HepG2 (cell line): ENCODE measurements at regions not wholly inside any gene's neighbourhood (a gene's known extent, or its start where the extent isn't known, plus 50 kb on each side); places are given as distances from the start of the nearest gene placed in this dataset.

Experiments
- ATAC-seq: fragments of 200-7000 bp; cut with Tn5 transposase; 3 replicates; pipeline ENCODE4 v1.9.1; 2020; ENCODE audit warnings: mild to moderate bottlenecking, moderate library complexity
- BruUV-seq: library from RNA; stranded (reverse); fragments of 400-500 nt; replicated peaks from 2 replicates; lab custom pipeline; 2021; lab: Mats Ljungman, UMichigan
- CTCF ChIA-PET: fragments of 300-600 bp; formaldehyde crosslinking; extraction: SDS; loops from one replicate; lab custom pipeline; 2021; ENCODE audit warnings: low total read pairs, inconsistent platforms, low intra/inter-chr PET ratio; lab: Yijun Ruan, JAX
- POLR2A ChIA-PET: fragments of 350-600 bp; sonication (Branson Sonifier 250); formaldehyde crosslinking; loops from one replicate; lab custom pipeline; 2020; ENCODE audit warnings: antibody characterized with exemption, inconsistent platforms; lab: Yijun Ruan, JAX
- DNase-seq: peaks from one replicate; pipeline ENCODE4 v3.0.0-alpha.2; 2015; ENCODE audit warnings: low spot score
- FAIRE-seq: peaks from 3 replicates; lab custom pipeline; 2011; peaks lifted over from hg19 to GRCh38; lab: Jason Lieb, UNC
- H2AFZ ChIP-seq: one replicate; pipeline ENCODE4 v1.6.1; 2011; ENCODE audit warnings: low read length, inconsistent platforms
- H3K27ac ChIP-seq: fragments of 300-600 bp; 3 replicates; pipeline ENCODE4 v1.8.0; 2011; ENCODE audit warnings: mixed run types, mild to moderate bottlenecking, mixed read lengths, low read length, inconsistent platforms; ENCODE audit not compliant: insufficient read depth; ENCODE audit errors: extremely low read length
- H3K27me3 ChIP-seq, 2 experiments: fragments of 200-600 bp in 1 of 2; 2 replicates in 1 of 2; 3 replicates in 1 of 2; pipeline versions ENCODE4 v1.6.0 to v1.8.0; 2011; ENCODE audit warnings: low read length in 2 of 2, mild to moderate bottlenecking in 2 of 2, moderate library complexity in 2 of 2, inconsistent platforms in 1 of 2; ENCODE audit not compliant: insufficient read depth in 2 of 2, control insufficient read depth in 1 of 2
- H3K36me3 ChIP-seq, 2 experiments: fragments of 200-600 bp in 1 of 2; replicated peaks in 1 of 2; 2 replicates in 1 of 2; 3 replicates in 1 of 2; pipeline versions ENCODE4 v1.5.1 to v1.8.0; 2011; ENCODE audit warnings: low read length in 2 of 2, inconsistent platforms in 1 of 2; ENCODE audit not compliant: insufficient read depth in 2 of 2, control insufficient read depth in 1 of 2
- H3K4me1 ChIP-seq: 2 replicates; pipeline ENCODE4 v1.5.1; 2012; ENCODE audit warnings: low read length, inconsistent platforms; ENCODE audit not compliant: insufficient read depth
- H3K4me2 ChIP-seq: 2 replicates; pipeline ENCODE4 v1.6.0; 2011; ENCODE audit warnings: low read depth, low read length, inconsistent platforms
- H3K4me3 ChIP-seq, 3 experiments: fragments of 200-600 bp in 1 of 3; sonication (generic), shearing (Covaris generic) in 1 of 3; replicated peaks in 1 of 3; 2 replicates each; pipeline ENCODE4 v1.5.1; 2011 to 2016; ENCODE audit warnings: low read length in 3 of 3, inconsistent platforms in 2 of 3, low read depth in 2 of 3, mild to moderate bottlenecking in 2 of 3, control low read depth in 1 of 3, mixed read lengths in 1 of 3; ENCODE audit not compliant: insufficient read depth in 1 of 3
- H3K79me2 ChIP-seq: one replicate; pipeline ENCODE4 v1.6.1; 2011; ENCODE audit warnings: low read length, inconsistent platforms; ENCODE audit not compliant: insufficient read depth
- H3K9ac ChIP-seq: 2 replicates; pipeline ENCODE4 v1.6.0; 2011; ENCODE audit warnings: mild to moderate bottlenecking, low read depth, low read length, inconsistent platforms; ENCODE audit not compliant: insufficient read depth
- H3K9me3 ChIP-seq: 2 replicates; pipeline ENCODE4 v1.5.1; 2012; ENCODE audit warnings: mild to moderate bottlenecking, low read length
- H4K20me1 ChIP-seq: 2 replicates; pipeline ENCODE4 v1.6.0; 2011; ENCODE audit warnings: inconsistent platforms, mild to moderate bottlenecking, low read length, moderate library complexity; ENCODE audit not compliant: insufficient read depth
- ATF7 ChIP-seq, 2 experiments: fragments of 450-650 bp in 1 of 2; sonication (generic) in 1 of 2; formaldehyde crosslinking in 1 of 2; IDR thresholded peaks; 2 replicates each; pipeline versions ENCODE4 v1.4.0 to v1.6.1; 2016 to 2020; ENCODE audit warnings: antibody characterized with exemption in 1 of 2, mild to moderate bottlenecking in 1 of 2, missing genetic modification reagents in 1 of 2
- CREB1 ChIP-seq, 2 experiments: fragments of 450-650 bp in 1 of 2; IDR thresholded peaks; 2 replicates each; pipeline ENCODE4 v1.6.1; 2016 to 2017; ENCODE audit warnings: control low read depth in 1 of 2, mild to moderate bottlenecking in 1 of 2, missing compliant biosample characterization in 1 of 2, missing genetic modification characterization in 1 of 2
- FOXA1 ChIP-seq, 2 experiments: fragments of 450-650 bp in 1 of 2; sonication (generic) in 1 of 2; formaldehyde crosslinking in 1 of 2; IDR thresholded peaks; 2 replicates each; pipeline versions ENCODE4 v1.4.0 to v1.6.1; 2016 to 2020; ENCODE audit warnings: missing genetic modification reagents in 1 of 2
- HNF4G ChIP-seq, 2 experiments: sonication (generic) in 1 of 2; formaldehyde crosslinking in 1 of 2; IDR thresholded peaks; 2 replicates each; pipeline versions ENCODE4 v1.4.0 to v1.6.1; 2011 to 2020; ENCODE audit warnings: borderline replicate concordance in 2 of 2, low read depth in 2 of 2, mild to moderate bottlenecking in 2 of 2, low read length in 1 of 2, missing genetic modification reagents in 1 of 2, moderate library complexity in 1 of 2
- WGBS: methylation state at CpG from one replicate; pipeline ENCODE4 v1.1.6; 2017; ENCODE audit warnings: low lambda C conversion rate; 5-methylcytosine and 5-hydroxymethylcytosine counted together
- in situ Hi-C: cut with HindIII; loops from 2 replicates; pipeline ENCODE4 v1.10.0; 2017; ENCODE audit warnings: low pct_unique_long_range_greater_than_20kb; ENCODE audit not compliant: extremely low pct_ligation_motif_present
- intact Hi-C: fragments of 100-400 bp; cut with micrococcal nuclease; formaldehyde crosslinking; loops from one replicate; pipeline ENCODE4 v1.10.0; 2022; ENCODE audit not compliant: unreplicated experiment
- TF ChIP-seq, protein P1 (sequence below): sonication (generic); formaldehyde crosslinking; IDR thresholded peaks from 2 replicates; pipeline ENCODE4 v1.4.0; 2020; ENCODE audit warnings: missing genetic modification reagents, borderline replicate concordance
- TF ChIP-seq, protein P2 (sequence below): sonication (generic); formaldehyde crosslinking; IDR thresholded peaks from 2 replicates; pipeline ENCODE4 v1.9.0; 2021; ENCODE audit warnings: mild to moderate bottlenecking, missing genetic modification reagents
- TF ChIP-seq, protein P3 (sequence below): fragments of 450-650 bp; IDR thresholded peaks from 2 replicates; pipeline ENCODE4 v1.6.1; 2016

DNA sequence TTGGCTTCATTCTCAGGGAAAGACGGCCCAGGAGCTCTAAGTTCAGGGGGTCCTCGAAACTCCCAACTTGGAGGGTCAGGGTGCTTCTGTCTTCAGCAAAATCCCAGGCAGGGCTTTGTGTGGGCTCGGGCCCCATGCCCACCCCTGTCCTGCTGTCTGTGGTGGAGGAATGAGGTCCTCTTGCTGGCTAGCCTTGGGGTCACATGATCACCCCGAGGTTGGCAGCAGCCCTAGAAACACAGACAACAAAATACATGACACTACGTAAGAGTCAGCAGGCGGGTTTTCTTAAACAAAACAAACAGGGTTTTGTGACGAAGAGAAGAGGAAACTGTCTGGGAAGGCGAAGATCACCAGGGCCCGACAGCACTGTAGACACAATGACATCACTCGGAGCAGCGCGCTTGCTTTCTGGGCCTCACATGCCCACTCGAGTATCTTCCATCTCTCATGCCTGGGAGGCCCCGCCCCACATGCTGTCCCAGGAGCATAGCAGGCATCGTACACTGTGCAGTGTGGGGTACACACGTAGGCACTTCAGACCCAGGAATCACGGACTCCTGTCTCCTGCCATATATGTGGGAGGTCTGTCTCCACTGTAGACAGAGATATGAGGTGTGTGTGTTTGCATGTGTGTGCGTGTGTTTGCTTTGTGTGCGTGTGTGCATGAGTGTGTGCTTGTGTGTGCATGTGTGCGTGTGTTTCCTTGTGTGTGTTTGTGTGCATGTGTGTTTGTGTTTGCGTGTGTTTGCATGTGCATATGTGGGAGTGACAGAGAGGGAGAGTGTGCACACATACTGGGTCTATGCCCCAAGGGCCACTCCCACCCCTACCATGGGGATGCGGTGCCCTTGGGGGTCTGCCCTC lies 94.7 kb downstream of the SIK1 start:
- no peaks in the 10 kb centered on the region for H4K20me1 ChIP-seq
- 30% methylated on average over 16 of the region's 22 CpGs for WGBS
- H3K4me1 ChIP-seq: peaks cover 51% of the 10 kb centered on the region
- peaks cover 0 to 28% of the 10 kb centered on the region in 2 experiments; a peak in 3 of 5 replicates for H3K27me3 ChIP-seq
- intact Hi-C loops (no loop called here), in situ Hi-C loops (loop anchor here (5.0 kb wide), 1 partner anchor 45 kb away; no protein-coding TSS in a partner anchor)
- H3K4me2 ChIP-seq: peak overlapping the region; percentile 90
- CTCF ChIA-PET: no interaction called here
- no peak for DNase-seq
- H3K9ac ChIP-seq: no peak overlapping the region
- 0 out of 3 replicates have a peak, but pooled peaks have one; percentile 8 for ATAC-seq
- peak overlapping the region in 1 of 3 experiments; percentile 63; a peak in 1 of 6 replicates for H3K4me3 ChIP-seq
- POLR2A ChIA-PET: interaction anchor here (1.8 to 2.2 kb wide), 3 partner anchors 11 to 44 kb away, joined by 8 to 13 read pairs (median 10); no protein-coding TSS in a partner anchor
- no peaks in the 10 kb centered on the region for H3K36me3 ChIP-seq
- no peak for FAIRE-seq
- H2AFZ ChIP-seq: no peak overlapping the region
- no TSS peak for BruUV-seq
- H3K9me3 ChIP-seq: no peaks in the 10 kb centered on the region
- H3K27ac ChIP-seq: no peak overlapping the region
- no peaks in the 10 kb centered on the region for H3K79me2 ChIP-seq
- TF ChIP-seq, protein P1, sequence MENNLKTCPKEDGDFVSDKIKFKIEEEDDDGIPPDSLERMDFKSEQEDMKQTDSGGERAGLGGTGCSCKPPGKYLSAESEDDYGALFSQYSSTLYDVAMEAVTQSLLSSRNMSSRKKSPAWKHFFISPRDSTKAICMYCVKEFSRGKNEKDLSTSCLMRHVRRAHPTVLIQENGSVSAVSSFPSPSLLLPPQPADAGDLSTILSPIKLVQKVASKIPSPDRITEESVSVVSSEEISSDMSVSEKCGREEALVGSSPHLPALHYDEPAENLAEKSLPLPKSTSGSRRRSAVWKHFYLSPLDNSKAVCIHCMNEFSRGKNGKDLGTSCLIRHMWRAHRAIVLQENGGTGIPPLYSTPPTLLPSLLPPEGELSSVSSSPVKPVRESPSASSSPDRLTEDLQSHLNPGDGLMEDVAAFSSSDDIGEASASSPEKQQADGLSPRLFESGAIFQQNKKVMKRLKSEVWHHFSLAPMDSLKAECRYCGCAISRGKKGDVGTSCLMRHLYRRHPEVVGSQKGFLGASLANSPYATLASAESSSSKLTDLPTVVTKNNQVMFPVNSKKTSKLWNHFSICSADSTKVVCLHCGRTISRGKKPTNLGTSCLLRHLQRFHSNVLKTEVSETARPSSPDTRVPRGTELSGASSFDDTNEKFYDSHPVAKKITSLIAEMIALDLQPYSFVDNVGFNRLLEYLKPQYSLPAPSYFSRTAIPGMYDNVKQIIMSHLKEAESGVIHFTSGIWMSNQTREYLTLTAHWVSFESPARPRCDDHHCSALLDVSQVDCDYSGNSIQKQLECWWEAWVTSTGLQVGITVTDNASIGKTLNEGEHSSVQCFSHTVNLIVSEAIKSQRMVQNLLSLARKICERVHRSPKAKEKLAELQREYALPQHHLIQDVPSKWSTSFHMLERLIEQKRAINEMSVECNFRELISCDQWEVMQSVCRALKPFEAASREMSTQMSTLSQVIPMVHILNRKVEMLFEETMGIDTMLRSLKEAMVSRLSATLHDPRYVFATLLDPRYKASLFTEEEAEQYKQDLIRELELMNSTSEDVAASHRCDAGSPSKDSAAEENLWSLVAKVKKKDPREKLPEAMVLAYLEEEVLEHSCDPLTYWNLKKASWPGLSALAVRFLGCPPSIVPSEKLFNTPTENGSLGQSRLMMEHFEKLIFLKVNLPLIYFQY (CRISPR knock-in tag): no peak
- TF ChIP-seq FOXA1 (IDR thresholded peaks at IDR 0.05) (no peak), FOXA1 (CRISPR knock-in tag; IDR thresholded peaks at IDR 0.05) (peak; percentile 16; the same call in 1 of the 2 replicates), CREB1 (IDR thresholded peaks at IDR 0.05) (peak; percentile 50; the same call in 1 of the 2 replicates), CREB1 (CRISPR knock-in tag; IDR thresholded peaks at IDR 0.05) (no peak), ATF7 (IDR thresholded peaks at IDR 0.05) (no peak), ATF7 (CRISPR knock-in tag; IDR thresholded peaks at IDR 0.05) (0 out of 2 replicates have a peak, but pooled peaks have one; percentile 36), HNF4G (IDR thresholded peaks at IDR 0.05; ENCODE audit: borderline replicate concordance, low read depth, low read length) (no peak), HNF4G (CRISPR knock-in tag; IDR thresholded peaks at IDR 0.05; ENCODE audit: borderline replicate concordance, low read depth) (no peak)
- TF ChIP-seq, protein P2, sequence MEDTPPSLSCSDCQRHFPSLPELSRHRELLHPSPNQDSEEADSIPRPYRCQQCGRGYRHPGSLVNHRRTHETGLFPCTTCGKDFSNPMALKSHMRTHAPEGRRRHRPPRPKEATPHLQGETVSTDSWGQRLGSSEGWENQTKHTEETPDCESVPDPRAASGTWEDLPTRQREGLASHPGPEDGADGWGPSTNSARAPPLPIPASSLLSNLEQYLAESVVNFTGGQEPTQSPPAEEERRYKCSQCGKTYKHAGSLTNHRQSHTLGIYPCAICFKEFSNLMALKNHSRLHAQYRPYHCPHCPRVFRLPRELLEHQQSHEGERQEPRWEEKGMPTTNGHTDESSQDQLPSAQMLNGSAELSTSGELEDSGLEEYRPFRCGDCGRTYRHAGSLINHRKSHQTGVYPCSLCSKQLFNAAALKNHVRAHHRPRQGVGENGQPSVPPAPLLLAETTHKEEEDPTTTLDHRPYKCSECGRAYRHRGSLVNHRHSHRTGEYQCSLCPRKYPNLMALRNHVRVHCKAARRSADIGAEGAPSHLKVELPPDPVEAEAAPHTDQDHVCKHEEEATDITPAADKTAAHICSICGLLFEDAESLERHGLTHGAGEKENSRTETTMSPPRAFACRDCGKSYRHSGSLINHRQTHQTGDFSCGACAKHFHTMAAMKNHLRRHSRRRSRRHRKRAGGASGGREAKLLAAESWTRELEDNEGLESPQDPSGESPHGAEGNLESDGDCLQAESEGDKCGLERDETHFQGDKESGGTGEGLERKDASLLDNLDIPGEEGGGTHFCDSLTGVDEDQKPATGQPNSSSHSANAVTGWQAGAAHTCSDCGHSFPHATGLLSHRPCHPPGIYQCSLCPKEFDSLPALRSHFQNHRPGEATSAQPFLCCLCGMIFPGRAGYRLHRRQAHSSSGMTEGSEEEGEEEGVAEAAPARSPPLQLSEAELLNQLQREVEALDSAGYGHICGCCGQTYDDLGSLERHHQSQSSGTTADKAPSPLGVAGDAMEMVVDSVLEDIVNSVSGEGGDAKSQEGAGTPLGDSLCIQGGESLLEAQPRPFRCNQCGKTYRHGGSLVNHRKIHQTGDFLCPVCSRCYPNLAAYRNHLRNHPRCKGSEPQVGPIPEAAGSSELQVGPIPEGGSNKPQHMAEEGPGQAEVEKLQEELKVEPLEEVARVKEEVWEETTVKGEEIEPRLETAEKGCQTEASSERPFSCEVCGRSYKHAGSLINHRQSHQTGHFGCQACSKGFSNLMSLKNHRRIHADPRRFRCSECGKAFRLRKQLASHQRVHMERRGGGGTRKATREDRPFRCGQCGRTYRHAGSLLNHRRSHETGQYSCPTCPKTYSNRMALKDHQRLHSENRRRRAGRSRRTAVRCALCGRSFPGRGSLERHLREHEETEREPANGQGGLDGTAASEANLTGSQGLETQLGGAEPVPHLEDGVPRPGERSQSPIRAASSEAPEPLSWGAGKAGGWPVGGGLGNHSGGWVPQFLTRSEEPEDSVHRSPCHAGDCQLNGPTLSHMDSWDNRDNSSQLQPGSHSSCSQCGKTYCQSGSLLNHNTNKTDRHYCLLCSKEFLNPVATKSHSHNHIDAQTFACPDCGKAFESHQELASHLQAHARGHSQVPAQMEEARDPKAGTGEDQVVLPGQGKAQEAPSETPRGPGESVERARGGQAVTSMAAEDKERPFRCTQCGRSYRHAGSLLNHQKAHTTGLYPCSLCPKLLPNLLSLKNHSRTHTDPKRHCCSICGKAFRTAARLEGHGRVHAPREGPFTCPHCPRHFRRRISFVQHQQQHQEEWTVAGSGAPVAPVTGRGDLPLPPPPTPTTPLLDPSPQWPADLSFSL (CRISPR knock-in tag): peak; percentile 68; the same call in 1 of the 2 replicates
- TF ChIP-seq, protein P3, sequence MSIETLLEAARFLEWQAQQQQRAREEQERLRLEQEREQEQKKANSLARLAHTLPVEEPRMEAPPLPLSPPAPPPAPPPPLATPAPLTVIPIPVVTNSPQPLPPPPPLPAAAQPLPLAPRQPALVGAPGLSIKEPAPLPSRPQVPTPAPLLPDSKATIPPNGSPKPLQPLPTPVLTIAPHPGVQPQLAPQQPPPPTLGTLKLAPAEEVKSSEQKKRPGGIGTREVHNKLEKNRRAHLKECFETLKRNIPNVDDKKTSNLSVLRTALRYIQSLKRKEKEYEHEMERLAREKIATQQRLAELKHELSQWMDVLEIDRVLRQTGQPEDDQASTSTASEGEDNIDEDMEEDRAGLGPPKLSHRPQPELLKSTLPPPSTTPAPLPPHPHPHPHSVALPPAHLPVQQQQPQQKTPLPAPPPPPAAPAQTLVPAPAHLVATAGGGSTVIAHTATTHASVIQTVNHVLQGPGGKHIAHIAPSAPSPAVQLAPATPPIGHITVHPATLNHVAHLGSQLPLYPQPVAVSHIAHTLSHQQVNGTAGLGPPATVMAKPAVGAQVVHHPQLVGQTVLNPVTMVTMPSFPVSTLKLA: peak; percentile 32
